ENCODE measurements at regions not wholly inside any gene's neighbourhood (a gene's known extent, or its start where the extent isn't known, plus 50 kb on each side); places are given as distances from the start of the nearest gene placed in this dataset.
A peak's percentile ranks its signal among the peaks of the same experiment; 100 is the strongest.
"Not testable (repeated sequence)": the region's sequence is repeated elsewhere in the genome, so short reads cannot be mapped to it uniquely, and the experiment has no call there.

- no peak for DNase-seq
Measured at GRCh38 chr1:233478611-233479010, 135.3 kb upstream of the KCNK1 start.

GRCh38 chr1:233479110-233479890, 134.6 kb upstream of the KCNK1 start:
- no peak for DNase-seq

GRCh38 chr1:233480198-233480597, 133.7 kb upstream of the KCNK1 start:
- DNase-seq, result no peak

DNA sequence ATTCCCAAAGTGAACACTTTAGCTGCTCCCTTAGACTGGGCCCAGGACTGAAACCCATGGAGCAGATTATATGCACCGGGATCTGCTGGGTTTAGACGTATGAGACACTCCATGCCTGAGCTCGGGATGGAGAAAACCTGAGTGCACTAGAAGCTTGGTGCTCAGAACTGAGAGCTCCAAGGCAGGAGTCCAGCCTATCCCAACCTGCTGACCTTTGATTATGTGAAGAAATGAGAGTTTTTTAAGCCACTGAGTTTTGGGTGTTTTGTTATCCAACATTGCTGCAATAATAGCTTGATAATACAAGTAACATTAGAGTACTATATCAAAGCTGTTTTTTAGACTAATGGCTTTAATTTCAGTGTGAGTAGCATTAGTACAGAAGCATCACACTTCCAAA, 131.5 kb upstream of the KCNK1 start:
- no peak for DNase-seq

DNA sequence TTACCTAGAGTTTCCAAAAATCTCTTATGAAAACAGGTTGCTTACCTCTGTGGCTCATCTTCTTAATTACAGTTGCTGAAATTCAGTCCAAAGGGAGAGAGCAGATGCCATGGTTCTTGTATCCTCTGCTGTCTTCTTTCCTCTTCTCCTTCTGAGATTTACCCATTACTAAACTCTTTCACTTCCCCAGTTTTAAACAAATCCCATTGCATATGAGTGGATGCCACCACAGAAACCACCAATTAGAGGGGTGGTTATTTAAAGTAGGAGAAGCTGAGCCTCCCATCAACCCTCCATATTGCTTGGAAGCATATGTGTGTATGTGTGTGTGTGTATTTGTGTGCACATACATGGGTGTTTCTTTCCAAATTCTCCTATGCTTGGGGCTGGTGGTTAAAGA, 128.5 kb upstream of the KCNK1 start:
- no peak for DNase-seq

GRCh38 chr1:233485809-233486398, 128.0 kb upstream of the KCNK1 start:
- no peak for DNase-seq

GRCh38 chr1:233487408-233487807, 126.5 kb upstream of the KCNK1 start:
- DNase-seq, result no peak

DNA sequence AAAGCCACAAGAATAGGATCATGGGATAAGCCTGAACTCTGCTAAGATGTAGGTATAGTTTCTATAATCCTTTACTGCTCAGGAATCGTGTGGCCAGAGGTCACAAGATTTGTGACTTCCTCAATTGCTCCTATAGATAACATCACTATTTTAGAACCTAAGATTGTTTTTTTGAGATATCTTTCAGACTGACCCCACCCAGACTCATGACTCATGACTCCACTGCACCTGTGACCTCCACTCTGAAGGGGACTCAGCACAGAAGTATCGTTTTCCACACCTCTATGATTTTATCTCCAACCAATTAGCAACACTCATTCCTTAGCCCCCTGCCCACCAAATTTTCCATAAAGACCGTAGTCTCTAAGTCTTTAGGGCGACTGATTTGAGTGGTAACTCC, 124.5 kb upstream of the KCNK1 start:
- DNase-seq, result no peak

- DNase-seq, result no peak
Measured at GRCh38 chr1:233490488-233490887, 123.4 kb upstream of the KCNK1 start.

DNA sequence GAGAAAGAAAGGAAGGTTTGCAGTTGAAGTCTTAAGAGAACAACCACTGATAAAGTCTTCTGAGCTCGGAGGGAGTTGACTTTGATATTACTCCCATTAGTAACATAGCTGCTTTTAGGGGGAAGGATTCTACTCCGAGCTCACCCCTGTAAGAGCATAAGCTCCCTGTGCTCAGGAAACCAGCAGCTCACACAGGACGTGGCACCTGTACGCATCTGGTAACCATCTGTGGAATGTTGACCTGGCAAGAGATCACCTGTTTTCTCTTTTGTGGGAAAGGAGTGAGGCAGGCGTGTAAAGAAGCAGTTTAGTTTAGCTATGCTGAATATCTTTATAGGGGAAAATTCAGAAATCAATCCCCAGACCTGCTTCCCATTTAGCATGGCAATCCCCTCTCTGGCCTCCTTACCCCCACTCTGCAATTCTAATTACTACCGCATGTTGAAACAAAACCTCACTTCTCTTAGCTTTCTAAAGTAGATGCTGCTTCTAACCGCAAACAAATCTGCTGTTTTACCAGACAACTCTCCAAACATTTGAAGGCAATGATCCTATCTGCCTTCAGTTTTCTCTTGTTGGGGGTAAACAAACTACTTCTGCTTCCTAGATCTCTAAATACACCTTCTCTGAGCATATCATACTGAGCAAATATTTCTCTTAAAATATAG, 121.8 kb upstream of the KCNK1 start:
- DNase-seq, result no peak

- DNase-seq, result no peak
Measured at GRCh38 chr1:233496993-233497392, 116.9 kb upstream of the KCNK1 start.

GRCh38 chr1:233497679-233498078, 116.2 kb upstream of the KCNK1 start:
- no peak for DNase-seq

DNA sequence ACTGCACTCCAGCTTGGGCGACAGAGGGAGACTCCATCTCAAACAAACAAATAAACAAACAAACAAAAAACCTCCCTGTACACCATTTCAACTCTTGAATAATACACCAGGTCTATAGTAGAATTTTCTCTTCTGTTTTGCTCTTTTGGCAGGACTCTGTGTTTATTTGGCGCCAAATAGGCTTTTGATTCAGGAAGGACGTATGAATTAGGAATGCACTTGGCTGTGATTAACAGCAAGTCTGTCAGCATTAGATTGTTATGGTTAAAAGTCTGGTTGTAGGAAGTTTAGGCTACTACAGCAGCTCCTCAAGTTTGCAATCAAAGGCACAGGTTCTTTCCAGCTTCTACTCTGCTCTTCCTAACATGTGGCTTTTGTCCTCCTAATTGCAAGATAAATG, 113.8 kb upstream of the KCNK1 start:
- DNase-seq, result no peak

GRCh38 chr1:233503366-233503954, 110.4 kb upstream of the KCNK1 start:
- DNase-seq, result no peak

- no peak for DNase-seq
Measured at GRCh38 chr1:233505130-233505529, 108.8 kb upstream of the KCNK1 start.

DNA sequence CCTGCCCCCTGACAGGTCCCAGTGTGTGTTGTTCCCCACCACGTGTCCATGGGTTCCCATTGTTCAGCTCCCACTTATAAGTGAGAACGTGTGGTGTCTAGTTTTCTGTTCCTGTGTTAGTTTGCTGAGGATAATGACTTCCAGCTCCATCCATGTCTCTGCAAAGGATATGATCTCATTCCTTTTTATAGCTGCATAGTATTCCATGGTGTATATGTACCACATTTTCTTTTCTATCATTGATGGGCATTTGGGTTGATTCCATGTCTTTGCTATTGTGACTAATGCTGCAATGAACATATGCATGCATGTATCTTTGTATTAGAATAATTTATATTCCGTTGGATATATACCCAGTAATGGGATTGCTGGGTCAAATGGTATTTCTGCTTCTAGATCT, 108.0 kb upstream of the KCNK1 start:
- not testable (repeated sequence) for DNase-seq

DNA sequence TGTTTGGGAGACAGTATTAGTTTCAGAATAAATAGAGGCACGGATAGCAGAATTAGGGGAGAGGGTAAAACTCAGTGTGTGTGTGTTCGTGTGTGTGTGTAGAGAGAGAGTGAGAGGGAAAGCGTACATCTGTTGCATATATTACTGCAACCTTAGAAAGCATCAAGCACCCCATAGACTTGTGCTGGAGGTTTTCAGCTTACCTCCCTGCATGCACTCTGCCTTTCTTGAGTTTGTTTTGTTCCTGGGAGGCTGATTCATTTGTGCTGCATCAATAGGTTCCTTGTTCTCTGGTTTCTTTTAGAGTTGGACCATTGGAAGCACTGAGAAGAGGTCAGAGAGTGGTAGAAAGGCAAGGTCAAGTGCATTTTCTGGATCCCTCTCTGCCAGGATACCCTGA, 104.4 kb upstream of the KCNK1 start:
- no peak for DNase-seq

- no peak for DNase-seq
Measured at GRCh38 chr1:233512538-233512937, 101.4 kb upstream of the KCNK1 start.

GRCh38 chr1:233513431-233513830, 100.5 kb upstream of the KCNK1 start:
- no peak for DNase-seq

- no peak for DNase-seq
Measured at GRCh38 chr1:233514946-233515391, 98.9 kb upstream of the KCNK1 start.

DNA sequence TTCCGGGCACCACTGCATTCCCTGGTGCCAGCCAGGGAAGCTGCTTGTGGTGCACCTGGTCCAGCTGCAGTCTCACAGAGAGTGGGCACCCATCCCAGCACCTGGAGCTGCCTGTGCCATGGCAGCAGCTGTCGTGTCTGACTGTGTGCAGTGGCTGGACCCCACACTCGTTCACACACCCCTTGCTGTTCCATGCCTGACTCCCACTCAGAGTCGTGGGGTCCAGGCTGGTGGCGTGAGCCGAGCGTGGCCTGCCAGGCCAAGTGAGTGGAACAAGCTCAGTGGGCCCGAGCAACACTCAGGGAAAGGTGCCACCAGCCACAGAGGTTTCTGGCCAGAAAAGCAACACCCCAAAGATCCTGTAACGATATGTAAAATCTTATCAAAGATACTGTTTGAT, 97.2 kb upstream of the KCNK1 start:
- no peak for DNase-seq

DNA sequence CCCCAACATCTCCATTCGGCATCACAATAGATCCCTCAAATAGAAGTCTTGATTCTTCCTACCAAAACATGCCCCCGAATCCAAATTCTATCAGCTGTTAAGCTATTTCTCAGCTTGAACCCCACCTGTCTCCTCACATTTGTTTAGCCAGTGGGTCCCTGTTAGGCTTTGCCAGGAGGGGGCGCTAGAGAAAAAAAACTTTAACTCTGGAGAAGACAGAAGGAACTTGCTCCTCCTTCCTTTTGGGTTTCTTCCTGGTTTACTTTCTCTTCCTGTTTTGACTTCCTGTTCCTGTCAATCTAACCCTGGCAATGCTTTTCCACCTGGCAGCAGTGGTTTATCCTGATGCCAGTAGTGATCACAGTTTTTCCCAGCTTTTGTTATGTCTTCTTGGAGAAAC, 95.6 kb upstream of the KCNK1 start:
- DNase-seq, result no peak

DNA sequence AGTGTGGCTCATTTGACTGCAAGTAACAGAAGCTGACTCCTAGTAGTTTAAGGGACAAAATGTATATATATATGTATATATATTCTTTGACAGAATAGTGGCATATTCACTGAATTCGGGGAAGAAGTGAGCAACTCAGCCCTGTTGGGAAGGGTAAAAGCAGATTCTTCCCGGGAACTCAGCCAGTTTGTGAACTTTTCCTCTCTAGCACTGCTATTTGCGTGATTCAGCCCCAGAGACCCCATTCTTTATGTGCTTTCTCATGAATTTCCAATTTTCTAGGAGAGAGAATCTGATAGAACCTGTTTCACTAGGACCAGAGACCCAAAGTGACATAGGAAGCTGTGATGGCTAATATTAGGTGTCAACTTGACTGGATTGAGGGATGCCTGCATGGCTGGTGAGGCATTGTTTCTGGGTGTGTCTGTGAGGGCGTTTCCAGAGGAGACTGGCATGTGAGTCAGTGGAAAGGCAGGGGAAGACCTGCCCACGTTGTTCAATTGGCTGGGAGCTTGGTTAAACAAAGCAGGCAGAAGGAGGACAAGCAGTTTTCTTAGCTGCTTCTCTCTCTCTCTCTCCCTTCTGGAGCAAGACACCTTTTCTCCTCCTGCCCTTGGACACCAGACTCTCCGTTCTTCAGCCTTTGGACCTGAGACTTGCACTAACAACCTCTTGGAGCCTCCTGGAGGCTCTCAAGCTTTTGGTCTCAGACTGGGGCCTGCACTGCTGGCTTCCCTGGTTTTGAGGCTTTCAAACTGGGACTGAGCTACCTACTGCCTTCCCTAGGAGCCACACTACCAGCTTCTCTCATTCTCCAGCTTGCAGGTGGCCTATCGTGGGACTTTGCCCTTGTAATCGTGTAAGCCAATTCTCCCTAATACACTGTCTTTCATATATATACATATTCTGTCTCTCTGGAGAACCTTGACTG, 93.4 kb upstream of the KCNK1 start:
- peak; percentile 90 for DNase-seq
